PC-3 (cell line): ENCODE measurements at regions not wholly inside any gene's neighbourhood (a gene's known extent, or its start where the extent isn't known, plus 50 kb on each side); places are given as distances from the start of the nearest gene placed in this dataset.

ENCODE experiments used
- EZH2phosphoT487 ChIP-seq: fragments of 300-600 bp; sonication (generic); IDR thresholded peaks from 2 replicates; pipeline ENCODE4 v1.6.1; 2018; ENCODE audit warnings: mild to moderate bottlenecking, antibody characterized with exemption, low read length, borderline replicate concordance
- TF ChIP-seq, protein P1 (sequence below): fragments of 300-600 bp; sonication (generic); conservative IDR thresholded peaks from 2 replicates; pipeline ENCODE4 v1.5.1; 2017; ENCODE audit warnings: antibody characterized with exemption, low read depth, mild to moderate bottlenecking, low read length

GRCh38 chr9:111190347-111190746, 139.7 kb downstream of the OR2K2 start:
- TF ChIP-seq, protein P1, sequence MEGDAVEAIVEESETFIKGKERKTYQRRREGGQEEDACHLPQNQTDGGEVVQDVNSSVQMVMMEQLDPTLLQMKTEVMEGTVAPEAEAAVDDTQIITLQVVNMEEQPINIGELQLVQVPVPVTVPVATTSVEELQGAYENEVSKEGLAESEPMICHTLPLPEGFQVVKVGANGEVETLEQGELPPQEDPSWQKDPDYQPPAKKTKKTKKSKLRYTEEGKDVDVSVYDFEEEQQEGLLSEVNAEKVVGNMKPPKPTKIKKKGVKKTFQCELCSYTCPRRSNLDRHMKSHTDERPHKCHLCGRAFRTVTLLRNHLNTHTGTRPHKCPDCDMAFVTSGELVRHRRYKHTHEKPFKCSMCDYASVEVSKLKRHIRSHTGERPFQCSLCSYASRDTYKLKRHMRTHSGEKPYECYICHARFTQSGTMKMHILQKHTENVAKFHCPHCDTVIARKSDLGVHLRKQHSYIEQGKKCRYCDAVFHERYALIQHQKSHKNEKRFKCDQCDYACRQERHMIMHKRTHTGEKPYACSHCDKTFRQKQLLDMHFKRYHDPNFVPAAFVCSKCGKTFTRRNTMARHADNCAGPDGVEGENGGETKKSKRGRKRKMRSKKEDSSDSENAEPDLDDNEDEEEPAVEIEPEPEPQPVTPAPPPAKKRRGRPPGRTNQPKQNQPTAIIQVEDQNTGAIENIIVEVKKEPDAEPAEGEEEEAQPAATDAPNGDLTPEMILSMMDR, result no peak
- TF ChIP-seq EZH2phosphoT487, result no peak
